H1 (cell line): ENCODE measurements at regions not wholly inside any gene's neighbourhood (a gene's known extent, or its start where the extent isn't known, plus 50 kb on each side); places are given as distances from the start of the nearest gene placed in this dataset.

ENCODE experiments used
- CBX5 ChIP-seq: fragments of 300-800, 300-1000 bp; sonication (generic); IDR thresholded peaks from 2 replicates; pipeline ENCODE4 v1.7.1; 2016; ENCODE audit warnings: antibody characterized with exemption, low read length, low read depth
- CBX8 ChIP-seq: fragments of 300-800, 300-1000 bp; sonication (generic); IDR thresholded peaks from 2 replicates; pipeline ENCODE4 v1.7.1; 2016; ENCODE audit warnings: low read depth, low read length, borderline replicate concordance
- CHD2 ChIP-seq: IDR thresholded peaks from 2 replicates; pipeline ENCODE4 v1.6.1; 2012; ENCODE audit warnings: low read length, improper control_type of control experiment
- EGR1 ChIP-seq: IDR thresholded peaks from 2 replicates; pipeline ENCODE4 v1.6.1; 2011; ENCODE audit warnings: low read depth, low read length, borderline replicate concordance
- FOSL1 ChIP-seq: IDR thresholded peaks from 2 replicates; pipeline ENCODE4 v1.6.1; 2011; ENCODE audit warnings: mild to moderate bottlenecking, low read depth, low read length, moderate library complexity; ENCODE audit not compliant: insufficient read depth
- SAP30 ChIP-seq: fragments of 300-600 bp; sonication (generic); IDR thresholded peaks from 2 replicates; pipeline ENCODE4 v1.7.1; 2012; ENCODE audit warnings: low read length, moderate library complexity, mild to moderate bottlenecking, inconsistent platforms; ENCODE audit not compliant: insufficient read depth, insufficient replicate concordance
- YY1 ChIP-seq: IDR thresholded peaks from 2 replicates; pipeline ENCODE4 v1.6.1; 2011; ENCODE audit warnings: low read depth, mild to moderate bottlenecking, low read length
- TF ChIP-seq, protein P1 (sequence below): fragments of 300-600 bp; sonication (generic); IDR thresholded peaks from 2 replicates; pipeline ENCODE4 v1.7.1; 2012; ENCODE audit warnings: low read length, moderate library complexity, mild to moderate bottlenecking, inconsistent platforms; ENCODE audit not compliant: insufficient replicate concordance

DNA sequence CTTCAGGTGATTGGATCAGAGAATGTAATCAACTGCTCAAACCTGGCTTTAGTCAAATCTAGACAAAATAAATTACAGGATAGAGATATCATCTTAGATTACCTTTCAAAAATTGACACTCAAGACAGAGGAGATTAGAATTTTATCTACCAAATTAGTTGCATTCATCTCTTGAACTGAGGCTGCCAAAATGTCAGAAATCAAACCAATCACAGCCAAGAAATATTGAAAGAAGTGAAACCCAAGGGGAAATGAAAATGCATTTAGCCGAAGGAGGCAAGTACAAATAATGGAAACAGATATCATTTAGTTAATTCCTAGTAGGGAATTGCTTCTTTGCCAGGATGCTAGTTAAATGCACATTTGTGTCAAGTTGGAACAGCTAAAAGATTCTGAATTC, 261.1 kb upstream of the PDZRN3 start (continued):
- TF ChIP-seq, protein P1, sequence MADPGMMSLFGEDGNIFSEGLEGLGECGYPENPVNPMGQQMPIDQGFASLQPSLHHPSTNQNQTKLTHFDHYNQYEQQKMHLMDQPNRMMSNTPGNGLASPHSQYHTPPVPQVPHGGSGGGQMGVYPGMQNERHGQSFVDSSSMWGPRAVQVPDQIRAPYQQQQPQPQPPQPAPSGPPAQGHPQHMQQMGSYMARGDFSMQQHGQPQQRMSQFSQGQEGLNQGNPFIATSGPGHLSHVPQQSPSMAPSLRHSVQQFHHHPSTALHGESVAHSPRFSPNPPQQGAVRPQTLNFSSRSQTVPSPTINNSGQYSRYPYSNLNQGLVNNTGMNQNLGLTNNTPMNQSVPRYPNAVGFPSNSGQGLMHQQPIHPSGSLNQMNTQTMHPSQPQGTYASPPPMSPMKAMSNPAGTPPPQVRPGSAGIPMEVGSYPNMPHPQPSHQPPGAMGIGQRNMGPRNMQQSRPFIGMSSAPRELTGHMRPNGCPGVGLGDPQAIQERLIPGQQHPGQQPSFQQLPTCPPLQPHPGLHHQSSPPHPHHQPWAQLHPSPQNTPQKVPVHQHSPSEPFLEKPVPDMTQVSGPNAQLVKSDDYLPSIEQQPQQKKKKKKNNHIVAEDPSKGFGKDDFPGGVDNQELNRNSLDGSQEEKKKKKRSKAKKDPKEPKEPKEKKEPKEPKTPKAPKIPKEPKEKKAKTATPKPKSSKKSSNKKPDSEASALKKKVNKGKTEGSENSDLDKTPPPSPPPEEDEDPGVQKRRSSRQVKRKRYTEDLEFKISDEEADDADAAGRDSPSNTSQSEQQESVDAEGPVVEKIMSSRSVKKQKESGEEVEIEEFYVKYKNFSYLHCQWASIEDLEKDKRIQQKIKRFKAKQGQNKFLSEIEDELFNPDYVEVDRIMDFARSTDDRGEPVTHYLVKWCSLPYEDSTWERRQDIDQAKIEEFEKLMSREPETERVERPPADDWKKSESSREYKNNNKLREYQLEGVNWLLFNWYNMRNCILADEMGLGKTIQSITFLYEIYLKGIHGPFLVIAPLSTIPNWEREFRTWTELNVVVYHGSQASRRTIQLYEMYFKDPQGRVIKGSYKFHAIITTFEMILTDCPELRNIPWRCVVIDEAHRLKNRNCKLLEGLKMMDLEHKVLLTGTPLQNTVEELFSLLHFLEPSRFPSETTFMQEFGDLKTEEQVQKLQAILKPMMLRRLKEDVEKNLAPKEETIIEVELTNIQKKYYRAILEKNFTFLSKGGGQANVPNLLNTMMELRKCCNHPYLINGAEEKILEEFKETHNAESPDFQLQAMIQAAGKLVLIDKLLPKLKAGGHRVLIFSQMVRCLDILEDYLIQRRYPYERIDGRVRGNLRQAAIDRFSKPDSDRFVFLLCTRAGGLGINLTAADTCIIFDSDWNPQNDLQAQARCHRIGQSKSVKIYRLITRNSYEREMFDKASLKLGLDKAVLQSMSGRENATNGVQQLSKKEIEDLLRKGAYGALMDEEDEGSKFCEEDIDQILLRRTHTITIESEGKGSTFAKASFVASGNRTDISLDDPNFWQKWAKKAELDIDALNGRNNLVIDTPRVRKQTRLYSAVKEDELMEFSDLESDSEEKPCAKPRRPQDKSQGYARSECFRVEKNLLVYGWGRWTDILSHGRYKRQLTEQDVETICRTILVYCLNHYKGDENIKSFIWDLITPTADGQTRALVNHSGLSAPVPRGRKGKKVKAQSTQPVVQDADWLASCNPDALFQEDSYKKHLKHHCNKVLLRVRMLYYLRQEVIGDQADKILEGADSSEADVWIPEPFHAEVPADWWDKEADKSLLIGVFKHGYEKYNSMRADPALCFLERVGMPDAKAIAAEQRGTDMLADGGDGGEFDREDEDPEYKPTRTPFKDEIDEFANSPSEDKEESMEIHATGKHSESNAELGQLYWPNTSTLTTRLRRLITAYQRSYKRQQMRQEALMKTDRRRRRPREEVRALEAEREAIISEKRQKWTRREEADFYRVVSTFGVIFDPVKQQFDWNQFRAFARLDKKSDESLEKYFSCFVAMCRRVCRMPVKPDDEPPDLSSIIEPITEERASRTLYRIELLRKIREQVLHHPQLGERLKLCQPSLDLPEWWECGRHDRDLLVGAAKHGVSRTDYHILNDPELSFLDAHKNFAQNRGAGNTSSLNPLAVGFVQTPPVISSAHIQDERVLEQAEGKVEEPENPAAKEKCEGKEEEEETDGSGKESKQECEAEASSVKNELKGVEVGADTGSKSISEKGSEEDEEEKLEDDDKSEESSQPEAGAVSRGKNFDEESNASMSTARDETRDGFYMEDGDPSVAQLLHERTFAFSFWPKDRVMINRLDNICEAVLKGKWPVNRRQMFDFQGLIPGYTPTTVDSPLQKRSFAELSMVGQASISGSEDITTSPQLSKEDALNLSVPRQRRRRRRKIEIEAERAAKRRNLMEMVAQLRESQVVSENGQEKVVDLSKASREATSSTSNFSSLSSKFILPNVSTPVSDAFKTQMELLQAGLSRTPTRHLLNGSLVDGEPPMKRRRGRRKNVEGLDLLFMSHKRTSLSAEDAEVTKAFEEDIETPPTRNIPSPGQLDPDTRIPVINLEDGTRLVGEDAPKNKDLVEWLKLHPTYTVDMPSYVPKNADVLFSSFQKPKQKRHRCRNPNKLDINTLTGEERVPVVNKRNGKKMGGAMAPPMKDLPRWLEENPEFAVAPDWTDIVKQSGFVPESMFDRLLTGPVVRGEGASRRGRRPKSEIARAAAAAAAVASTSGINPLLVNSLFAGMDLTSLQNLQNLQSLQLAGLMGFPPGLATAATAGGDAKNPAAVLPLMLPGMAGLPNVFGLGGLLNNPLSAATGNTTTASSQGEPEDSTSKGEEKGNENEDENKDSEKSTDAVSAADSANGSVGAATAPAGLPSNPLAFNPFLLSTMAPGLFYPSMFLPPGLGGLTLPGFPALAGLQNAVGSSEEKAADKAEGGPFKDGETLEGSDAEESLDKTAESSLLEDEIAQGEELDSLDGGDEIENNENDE, result no peak
- no peak for TF ChIP-seq EGR1
- TF ChIP-seq YY1, result no peak
- no peak for TF ChIP-seq CBX5
- no peak for TF ChIP-seq CHD2
- TF ChIP-seq FOSL1, result no peak
- TF ChIP-seq CBX8, result no peak
- no peak for TF ChIP-seq SAP30
